Adrenal gland (tissue), 9 donors: ENCODE measurements at regions not wholly inside any gene's neighbourhood (a gene's known extent, or its start where the extent isn't known, plus 50 kb on each side); places are given as distances from the start of the nearest gene placed in this dataset.

ENCODE experiments used
- DNase-seq, 7 donors: peaks; one replicate each; pipeline ENCODE4 v3.0.0-alpha.2; 2019 to 2020
- H3K27ac ChIP-seq, 5 donors: fragments of 200-600 bp; sonication (generic) in 4 of 5; 1 replicate in 3 of 5; 2 replicates in 2 of 5; pipeline versions ENCODE4 v1.5.1 to v1.8.0; 2016 to 2020; ENCODE audit warnings: mild to moderate bottlenecking in 1 of 5
- H3K27me3 ChIP-seq: fragments of 200-600 bp; 2 replicates; pipeline ENCODE4 v1.8.0; 2021
- H3K36me3 ChIP-seq, 2 donors: fragments of 200-600 bp; replicated peaks in 1 of 2; 1 replicate in 1 of 2; 2 replicates in 1 of 2; pipeline versions ENCODE4 v1.5.1 to v1.8.0; 2018 to 2022
- H3K4me1 ChIP-seq, 2 donors: fragments of 200-600 bp; replicated peaks in 1 of 2; 1 replicate in 1 of 2; 2 replicates in 1 of 2; pipeline versions ENCODE4 v1.5.1 to v1.8.0; 2018 to 2021
- H3K4me3 ChIP-seq, 4 donors: fragments of 200-600 bp; sonication (generic) in 3 of 4; one replicate each; pipeline ENCODE4 v1.5.1; 2016 to 2018
- H3K9me3 ChIP-seq, 3 donors: fragments of 200-600 bp; sonication (generic) in 1 of 3; replicated peaks in 1 of 3; 1 replicate in 2 of 3; 2 replicates in 1 of 3; pipeline versions ENCODE4 v1.5.1 to v1.8.0; 2016 to 2021
- POLR2A ChIP-seq, 2 donors: fragments of 450-650 bp; IDR thresholded peaks; one replicate each; pipeline ENCODE4 v1.6.1; 2017; ENCODE audit warnings: antibody characterized with exemption in 2 of 2, mild to moderate bottlenecking in 2 of 2, moderate library complexity in 1 of 2
- WGBS, 4 donors: extraction: QIAGEN DNeasy Blood & Tissue Kit in 2 of 4; methylation state at CpG; one replicate each; pipeline versions ENCODE4 v1.1.5 to v1.1.7; 2013 to 2017; 5-methylcytosine and 5-hydroxymethylcytosine counted together
- intact Hi-C, 2 donors: fragments of 100-400 bp; cut with DNase I; formaldehyde crosslinking; loops; one replicate each; pipeline versions ENCODE4 v1.14.1 to v1.15.0; 2022 to 2023
- TF ChIP-seq, protein P1 (sequence below), 6 experiments: fragments of 450-650 bp in 4 of 6; fragments of 200-600 bp in 2 of 6; sonication (generic) in 1 of 6; IDR thresholded peaks; 1 replicate in 5 of 6; 2 replicates in 1 of 6; pipeline versions ENCODE4 v1.5.1 to v1.8.0; 2016 to 2021; ENCODE audit warnings: antibody characterized with exemption in 6 of 6, mild to moderate bottlenecking in 2 of 6, moderate library complexity in 1 of 6
- donor health status: healthy with polysubstance abuse.
- donor health status: Bipolar disorder and iron deficiency.
- donor health status: DM: yes; HTN: yes; CAD: no.
- donor health status: DM: no; HTN: no; CAD: no.
- donor health status: DM: no; HTN: no; CAD: no.

DNA sequence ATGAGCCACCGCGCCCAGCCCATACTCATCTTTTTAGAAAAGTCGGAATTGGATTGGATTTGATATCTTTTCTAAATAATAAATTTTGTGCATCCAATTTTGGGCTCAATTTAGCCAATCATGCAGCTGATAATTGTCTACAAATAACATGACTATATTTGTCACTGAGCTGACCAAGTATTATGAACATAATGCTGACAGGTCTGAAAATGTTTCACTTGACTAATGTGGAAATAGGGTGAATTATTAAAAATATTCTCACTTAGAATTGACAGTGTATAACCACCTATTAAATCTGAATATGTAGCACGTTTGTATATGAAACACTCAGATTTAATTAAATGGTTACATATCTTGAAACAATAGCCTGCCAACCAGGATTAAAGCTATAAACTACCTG lies 657.2 kb upstream of the FSHR start:
- no peaks in the 10 kb centered on the region for H3K4me1 ChIP-seq
- intact Hi-C loops = no loop called here
- H3K36me3 ChIP-seq = no peaks in the 10 kb centered on the region
- DNase-seq = no peak
- 65 to 82% (median 77%) methylated on average over 4 of the region's 4 CpGs for WGBS, 4 donors
- no peaks in the 10 kb centered on the region for H3K27me3 ChIP-seq
- TF ChIP-seq POLR2A (IDR thresholded peaks at IDR 0.05) = no peak
- TF ChIP-seq, protein P1, sequence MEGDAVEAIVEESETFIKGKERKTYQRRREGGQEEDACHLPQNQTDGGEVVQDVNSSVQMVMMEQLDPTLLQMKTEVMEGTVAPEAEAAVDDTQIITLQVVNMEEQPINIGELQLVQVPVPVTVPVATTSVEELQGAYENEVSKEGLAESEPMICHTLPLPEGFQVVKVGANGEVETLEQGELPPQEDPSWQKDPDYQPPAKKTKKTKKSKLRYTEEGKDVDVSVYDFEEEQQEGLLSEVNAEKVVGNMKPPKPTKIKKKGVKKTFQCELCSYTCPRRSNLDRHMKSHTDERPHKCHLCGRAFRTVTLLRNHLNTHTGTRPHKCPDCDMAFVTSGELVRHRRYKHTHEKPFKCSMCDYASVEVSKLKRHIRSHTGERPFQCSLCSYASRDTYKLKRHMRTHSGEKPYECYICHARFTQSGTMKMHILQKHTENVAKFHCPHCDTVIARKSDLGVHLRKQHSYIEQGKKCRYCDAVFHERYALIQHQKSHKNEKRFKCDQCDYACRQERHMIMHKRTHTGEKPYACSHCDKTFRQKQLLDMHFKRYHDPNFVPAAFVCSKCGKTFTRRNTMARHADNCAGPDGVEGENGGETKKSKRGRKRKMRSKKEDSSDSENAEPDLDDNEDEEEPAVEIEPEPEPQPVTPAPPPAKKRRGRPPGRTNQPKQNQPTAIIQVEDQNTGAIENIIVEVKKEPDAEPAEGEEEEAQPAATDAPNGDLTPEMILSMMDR (IDR thresholded peaks at IDR 0.05) = no peak
- no peak overlapping the region for H3K4me3 ChIP-seq
- no peak overlapping the region for H3K27ac ChIP-seq
- H3K9me3 ChIP-seq = no peaks in the 10 kb centered on the region

DNA sequence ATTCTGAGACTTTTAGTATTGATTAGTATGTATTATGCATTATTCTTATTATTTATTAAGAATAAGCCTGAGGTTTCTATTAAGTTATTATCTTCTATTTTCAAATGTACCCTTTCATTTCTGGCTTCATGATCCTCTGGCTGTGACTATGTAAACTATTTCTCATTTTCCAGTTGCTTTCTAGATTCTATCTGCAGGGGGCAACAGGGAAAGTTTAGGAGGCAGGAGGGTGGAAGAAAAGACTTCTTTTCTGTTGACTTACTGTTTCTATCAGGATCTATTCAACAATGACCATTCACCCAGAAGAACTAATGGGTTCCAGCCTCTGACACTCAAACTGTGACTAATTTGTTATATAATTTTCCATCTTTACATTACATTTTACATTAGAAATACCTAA lies 653.4 kb upstream of the FSHR start:
- Histone ChIP-seq H3K9me3 (no peaks in the 10 kb centered on the region), H3K4me1 (no peaks in the 10 kb centered on the region), H3K4me3 (no peak overlapping the region), H3K27ac (no peak overlapping the region), H3K27me3 (no peaks in the 10 kb centered on the region), H3K36me3 (no peaks in the 10 kb centered on the region)
- no peak for DNase-seq
- intact Hi-C loops = no loop called here
- no peak for TF ChIP-seq POLR2A (IDR thresholded peaks at IDR 0.05)

DNA sequence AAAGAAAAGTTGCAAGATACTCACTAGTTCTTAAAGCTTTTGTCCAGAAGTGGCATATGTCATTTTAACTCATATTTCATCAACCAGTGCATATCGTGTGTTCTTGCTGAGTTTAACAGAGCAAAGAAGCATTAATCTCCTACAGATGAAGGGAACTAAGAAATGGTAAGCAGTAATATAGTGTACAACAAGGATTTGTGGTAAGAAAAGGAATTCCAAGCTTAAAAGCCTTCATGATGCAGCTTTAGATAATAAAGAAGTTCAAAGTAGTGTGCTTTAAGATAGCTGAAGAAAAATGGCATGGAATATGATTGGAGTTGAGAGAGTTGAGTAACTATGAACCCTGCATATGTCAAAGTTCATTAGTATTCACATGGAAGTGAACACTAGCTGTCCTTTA lies 649.8 kb upstream of the FSHR start:
- no peaks in the 10 kb centered on the region for H3K36me3 ChIP-seq
- 38 to 65% (median 52%) methylated on average over 1 of the region's 1 CpG for whole genome bisulfite sequencing, 4 donors
- DNase-seq = no peak
- no peak for TF ChIP-seq POLR2A (IDR thresholded peaks at IDR 0.05)
- TF ChIP-seq, protein P1 (IDR thresholded peaks at IDR 0.05) = no peak
- no peaks in the 10 kb centered on the region for H3K9me3 ChIP-seq
- H3K4me1 ChIP-seq = no peaks in the 10 kb centered on the region
- H3K27ac ChIP-seq = no peak overlapping the region
- intact Hi-C loops = no loop called here
- no peak overlapping the region for H3K4me3 ChIP-seq
- H3K27me3 ChIP-seq = no peaks in the 10 kb centered on the region

DNA sequence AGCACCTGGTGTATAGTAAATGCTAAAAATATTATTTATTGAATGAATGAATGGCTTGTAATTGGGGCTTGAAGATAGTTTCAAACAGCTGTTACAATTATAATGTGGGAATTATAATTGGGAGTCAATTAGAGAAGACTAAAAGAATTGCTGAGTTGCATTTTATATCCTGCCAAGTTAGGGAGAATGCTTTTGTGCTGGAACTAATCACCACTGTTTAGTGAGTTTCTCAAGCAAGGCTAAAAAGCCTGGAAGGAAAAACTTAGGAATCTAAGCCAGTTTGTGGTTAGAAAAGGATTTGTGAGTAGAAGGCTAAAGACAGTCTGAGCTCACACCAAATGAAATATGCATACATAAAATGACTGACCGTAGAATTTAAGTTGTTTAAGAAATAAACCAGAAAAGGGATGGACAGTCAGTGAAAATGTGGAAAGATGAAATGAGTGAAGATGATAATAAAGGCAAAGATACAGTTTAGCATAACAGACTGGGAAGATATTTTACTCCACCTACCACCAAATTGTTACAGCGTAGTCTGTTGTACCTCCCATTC lies 647.7 kb upstream of the FSHR start:
- Histone ChIP-seq H3K9me3 (no peaks in the 10 kb centered on the region), H3K4me1 (no peaks in the 10 kb centered on the region), H3K36me3 (no peaks in the 10 kb centered on the region), H3K4me3 (no peak overlapping the region), H3K27me3 (no peaks in the 10 kb centered on the region), H3K27ac (no peak overlapping the region)
- WGBS, 4 donors = 82 to 91% (median 85%) methylated on average over 2 of the region's 2 CpGs
- no peak for DNase-seq
- no peak for TF ChIP-seq POLR2A (IDR thresholded peaks at IDR 0.05)
- TF ChIP-seq, protein P1 (IDR thresholded peaks at IDR 0.05) = no peak
- intact Hi-C loops = no loop called here

DNA sequence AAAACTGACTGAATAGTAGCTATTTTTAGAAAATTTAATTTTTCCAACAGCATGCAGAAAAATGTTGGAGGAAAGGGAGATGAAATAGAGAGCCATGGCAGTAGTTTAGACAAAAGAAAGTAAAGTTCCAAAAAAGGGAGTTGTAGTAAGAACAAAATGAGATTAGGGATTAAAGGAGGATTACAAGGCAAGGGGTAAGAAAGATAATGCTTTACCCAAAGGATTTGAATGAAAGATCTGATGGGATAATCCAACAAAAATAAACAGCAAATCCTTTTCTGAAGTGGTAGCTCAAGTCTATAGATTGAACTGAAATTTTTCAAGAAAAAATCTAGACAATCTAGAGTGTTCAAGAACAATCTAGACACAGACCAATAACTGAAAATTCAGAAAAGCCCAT lies 644.3 kb upstream of the FSHR start:
- Histone ChIP-seq H3K36me3 (no peaks in the 10 kb centered on the region), H3K27ac (no peak overlapping the region), H3K27me3 (no peaks in the 10 kb centered on the region), H3K4me1 (no peaks in the 10 kb centered on the region), H3K9me3 (no peaks in the 10 kb centered on the region), H3K4me3 (no peak overlapping the region)
- no peak for TF ChIP-seq POLR2A (IDR thresholded peaks at IDR 0.05)
- no peak for DNase-seq
- intact Hi-C loops = no loop called here
